Right atrium auricular region (tissue), 2 donors: ENCODE measurements at regions not wholly inside any gene's neighbourhood (a gene's known extent, or its start where the extent isn't known, plus 50 kb on each side); places are given as distances from the start of the nearest gene placed in this dataset.

Experiments used
- DNase-seq: peaks from one replicate; pipeline ENCODE4 v3.0.0-alpha.2; 2019; ENCODE audit warnings: low spot score
- H3K27ac ChIP-seq, 2 donors: fragments of 200-600 bp; sonication (generic); 1 replicate in 1 of 2; 2 replicates in 1 of 2; pipeline ENCODE4 v1.5.1; 2016 to 2019
- H3K27me3 ChIP-seq, 2 donors: fragments of 200-600 bp; sonication (generic); one replicate each; pipeline versions ENCODE4 v1.5.1 to v1.6.0; 2017 to 2019
- H3K36me3 ChIP-seq: fragments of 200-600 bp; sonication (generic); one replicate; pipeline ENCODE4 v1.5.1; 2016
- H3K4me1 ChIP-seq, 2 donors: fragments of 200-600 bp; sonication (generic); one replicate each; pipeline versions ENCODE4 v1.5.1 to v1.6.0; 2017 to 2019
- H3K4me3 ChIP-seq, 2 donors: fragments of 200-600 bp; sonication (generic); 1 replicate in 1 of 2; 2 replicates in 1 of 2; pipeline ENCODE4 v1.5.1; 2017 to 2019; ENCODE audit warnings: mild to moderate bottlenecking in 1 of 2, moderate library complexity in 1 of 2
- H3K9me3 ChIP-seq, 2 donors: fragments of 200-600 bp; sonication (generic); one replicate each; pipeline ENCODE4 v1.5.1; 2019
- TF ChIP-seq, protein P1 (sequence below), 2 donors: fragments of 200-600 bp; sonication (generic); IDR thresholded peaks; one replicate each; pipeline ENCODE4 v1.5.1; 2019; ENCODE audit warnings: antibody characterized with exemption in 2 of 2

- H3K27me3 ChIP-seq, result no peaks in the 10 kb centered on the region
- H3K4me3 ChIP-seq, result no peak overlapping the region
- TF ChIP-seq, protein P1, sequence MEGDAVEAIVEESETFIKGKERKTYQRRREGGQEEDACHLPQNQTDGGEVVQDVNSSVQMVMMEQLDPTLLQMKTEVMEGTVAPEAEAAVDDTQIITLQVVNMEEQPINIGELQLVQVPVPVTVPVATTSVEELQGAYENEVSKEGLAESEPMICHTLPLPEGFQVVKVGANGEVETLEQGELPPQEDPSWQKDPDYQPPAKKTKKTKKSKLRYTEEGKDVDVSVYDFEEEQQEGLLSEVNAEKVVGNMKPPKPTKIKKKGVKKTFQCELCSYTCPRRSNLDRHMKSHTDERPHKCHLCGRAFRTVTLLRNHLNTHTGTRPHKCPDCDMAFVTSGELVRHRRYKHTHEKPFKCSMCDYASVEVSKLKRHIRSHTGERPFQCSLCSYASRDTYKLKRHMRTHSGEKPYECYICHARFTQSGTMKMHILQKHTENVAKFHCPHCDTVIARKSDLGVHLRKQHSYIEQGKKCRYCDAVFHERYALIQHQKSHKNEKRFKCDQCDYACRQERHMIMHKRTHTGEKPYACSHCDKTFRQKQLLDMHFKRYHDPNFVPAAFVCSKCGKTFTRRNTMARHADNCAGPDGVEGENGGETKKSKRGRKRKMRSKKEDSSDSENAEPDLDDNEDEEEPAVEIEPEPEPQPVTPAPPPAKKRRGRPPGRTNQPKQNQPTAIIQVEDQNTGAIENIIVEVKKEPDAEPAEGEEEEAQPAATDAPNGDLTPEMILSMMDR (IDR thresholded peaks at IDR 0.05), result peak in 1 of 2 donors; percentile 12
- H3K27ac ChIP-seq, result no peak overlapping the region
- H3K4me1 ChIP-seq, result no peaks in the 10 kb centered on the region
- no peaks in the 10 kb centered on the region for H3K9me3 ChIP-seq
- DNase-seq, result no peak
- H3K36me3 ChIP-seq, result no peaks in the 10 kb centered on the region
These were observed 485.8 kb downstream of the IRX1 start for GRCh38 chr5:4081466-4081865.

GRCh38 chr5:4082966-4083564 is 487.4 kb downstream of the IRX1 start:
- no peaks in the 10 kb centered on the region for H3K4me1 ChIP-seq
- no peak for DNase-seq
- H3K36me3 ChIP-seq, result no peaks in the 10 kb centered on the region
- no peak overlapping the region for H3K27ac ChIP-seq
- H3K9me3 ChIP-seq, result no peaks in the 10 kb centered on the region
- no peak overlapping the region for H3K4me3 ChIP-seq
- TF ChIP-seq, protein P1 (IDR thresholded peaks at IDR 0.05), result no peak
- no peaks in the 10 kb centered on the region for H3K27me3 ChIP-seq

- H3K9me3 ChIP-seq, result no peaks in the 10 kb centered on the region
- no peak for DNase-seq
- H3K27me3 ChIP-seq, result no peaks in the 10 kb centered on the region
- H3K4me1 ChIP-seq, result no peaks in the 10 kb centered on the region
- no peaks in the 10 kb centered on the region for H3K36me3 ChIP-seq
- no peak overlapping the region for H3K4me3 ChIP-seq
- TF ChIP-seq, protein P1 (IDR thresholded peaks at IDR 0.05), result no peak
- no peak overlapping the region for H3K27ac ChIP-seq
These were observed 488.1 kb downstream of the IRX1 start for GRCh38 chr5:4083591-4084337.

GRCh38 chr5:4086081-4086480 is 490.4 kb downstream of the IRX1 start:
- Histone ChIP-seq H3K36me3 (no peaks in the 10 kb centered on the region), H3K9me3 (no peaks in the 10 kb centered on the region), H3K27ac (no peak overlapping the region), H3K4me3 (no peak overlapping the region), H3K4me1 (no peaks in the 10 kb centered on the region), H3K27me3 (no peaks in the 10 kb centered on the region)
- no peak for DNase-seq
- TF ChIP-seq, protein P1 (IDR thresholded peaks at IDR 0.05), result no peak

- no peaks in the 10 kb centered on the region for H3K9me3 ChIP-seq
- TF ChIP-seq, protein P1 (IDR thresholded peaks at IDR 0.05), result no peak
- no peaks in the 10 kb centered on the region for H3K4me1 ChIP-seq
- no peaks in the 10 kb centered on the region for H3K27me3 ChIP-seq
- H3K27ac ChIP-seq, result no peak overlapping the region
- no peak for DNase-seq
- no peak overlapping the region for H3K4me3 ChIP-seq
- no peaks in the 10 kb centered on the region for H3K36me3 ChIP-seq
These were observed 491.5 kb downstream of the IRX1 start for GRCh38 chr5:4087110-4087509.
